ENCODE measurements at regions not wholly inside any gene's neighbourhood (a gene's known extent, or its start where the extent isn't known, plus 50 kb on each side); places are given as distances from the start of the nearest gene placed in this dataset.

DNA sequence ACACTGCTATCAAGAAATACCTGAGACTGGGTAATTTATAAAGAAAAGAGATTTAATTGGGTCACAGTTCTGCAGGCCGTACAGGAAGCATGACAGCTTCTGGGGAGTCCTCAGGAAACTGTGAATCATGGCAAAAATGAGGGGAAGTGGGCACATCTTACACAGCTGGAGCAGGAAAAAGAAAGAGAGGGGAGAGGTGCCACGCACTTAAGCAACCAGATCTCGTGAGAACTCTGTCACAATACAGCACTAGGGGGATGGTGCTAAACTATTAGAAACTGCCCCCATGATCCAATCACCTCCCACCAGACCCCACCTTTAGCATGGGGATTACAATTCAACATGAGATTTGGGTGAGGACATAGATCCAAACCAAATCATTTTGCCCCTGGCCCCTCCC is 105.5 kb upstream of the CPLX2 start:
- TF ChIP-seq CTCF (IDR thresholded peaks at IDR 0.05): no peak
- H3K27me3 ChIP-seq: no peaks in the 10 kb centered on the region
- no peak overlapping the region for H3K4me3 ChIP-seq
- no peaks in the 10 kb centered on the region for H3K36me3 ChIP-seq
- no peak for DNase-seq (ENCODE audit: low spot score in 2 of 2)
- no peak overlapping the region for H3K27ac ChIP-seq
- peaks cover 0 to 8% of the 10 kb centered on the region in 2 donors for H3K9me3 ChIP-seq
- H3K4me1 ChIP-seq: no peaks in the 10 kb centered on the region
- intact Hi-C loops (cut with DNase I): no loop called here

DNA sequence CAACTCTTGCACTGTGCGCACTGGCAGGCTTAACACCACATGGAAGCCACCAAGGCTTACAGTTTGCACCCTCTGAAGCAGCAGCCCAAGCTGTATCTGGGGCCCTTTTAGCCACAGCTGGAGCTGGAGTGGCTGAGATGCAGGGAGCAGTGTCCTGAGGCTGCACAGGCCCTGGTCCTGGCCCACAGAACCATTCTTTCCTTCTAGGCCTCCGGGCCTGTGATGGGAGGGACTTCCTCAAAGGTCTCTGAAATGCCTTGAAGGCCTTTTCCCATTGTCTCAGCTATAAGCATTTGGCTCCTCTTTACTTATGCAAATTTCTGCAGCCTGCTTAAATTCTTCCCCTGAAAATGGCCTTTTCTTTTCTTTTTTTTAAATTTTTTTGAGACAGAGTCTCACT is 104.4 kb upstream of the CPLX2 start:
- H3K4me3 ChIP-seq: no peak overlapping the region
- H3K27ac ChIP-seq: no peak overlapping the region
- no peak for DNase-seq (ENCODE audit: low spot score in 2 of 2)
- no peak for TF ChIP-seq CTCF (IDR thresholded peaks at IDR 0.05)
- H3K9me3 ChIP-seq: peaks cover 0 to 8% of the 10 kb centered on the region in 2 donors
- no peaks in the 10 kb centered on the region for H3K27me3 ChIP-seq
- H3K36me3 ChIP-seq: no peaks in the 10 kb centered on the region
- intact Hi-C loops (cut with DNase I): no loop called here
- no peaks in the 10 kb centered on the region for H3K4me1 ChIP-seq

DNA sequence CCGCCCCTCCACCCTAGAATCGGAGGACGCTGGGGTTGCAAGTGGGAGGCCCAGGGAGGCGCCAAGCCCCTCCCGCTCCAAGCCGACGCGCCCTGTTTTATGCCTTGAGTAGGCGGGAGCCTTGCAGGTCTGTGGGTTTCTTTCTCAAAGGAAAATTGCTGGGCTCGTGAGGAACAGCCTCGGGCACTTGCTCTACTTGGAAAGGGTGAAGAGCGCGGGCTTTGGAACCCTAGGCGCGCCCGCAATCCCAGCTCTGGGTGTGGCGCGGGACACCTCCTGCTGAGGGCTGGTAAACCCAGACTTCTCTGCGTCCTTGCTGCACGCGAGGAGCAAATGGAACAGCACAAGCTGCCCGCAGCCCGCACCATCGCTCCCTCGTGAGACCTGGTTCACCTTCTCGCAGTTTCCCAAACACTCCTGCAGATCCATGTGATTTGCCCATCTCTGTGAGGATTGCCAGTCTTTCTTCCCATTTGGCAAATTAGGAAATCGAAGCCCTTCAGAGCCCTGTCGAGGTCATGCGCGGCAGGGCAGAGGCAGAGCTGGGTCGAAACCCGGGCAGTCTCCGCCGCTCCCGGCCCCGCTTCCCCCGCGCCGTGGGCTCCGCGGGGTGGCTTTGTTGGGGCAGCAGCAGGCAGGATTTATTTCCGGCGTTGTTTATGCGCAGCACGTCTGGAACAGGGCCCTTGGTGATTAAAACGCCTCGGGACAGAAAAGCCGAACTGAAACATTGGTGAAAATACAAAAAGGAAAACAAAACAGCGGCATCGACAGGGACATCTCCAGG is 98.4 kb upstream of the CPLX2 start:
- no peak for DNase-seq (ENCODE audit: low spot score in 2 of 2)
- no peak overlapping the region for H3K27ac ChIP-seq
- H3K36me3 ChIP-seq: no peaks in the 10 kb centered on the region
- no peaks in the 10 kb centered on the region for H3K27me3 ChIP-seq
- intact Hi-C loops (cut with DNase I): no loop called here
- no peak overlapping the region for H3K4me3 ChIP-seq
- peaks cover 0 to 3% of the 10 kb centered on the region in 2 donors for H3K9me3 ChIP-seq
- TF ChIP-seq CTCF (IDR thresholded peaks at IDR 0.05): no peak
- no peaks in the 10 kb centered on the region for H3K4me1 ChIP-seq

GRCh38 chr5:175773534-175774070 is 97.8 kb upstream of the CPLX2 start:
- Histone ChIP-seq H3K4me1 (no peaks in the 10 kb centered on the region), H3K4me3 (no peak overlapping the region), H3K27me3 (no peaks in the 10 kb centered on the region), H3K27ac (no peak overlapping the region), H3K9me3 (no peaks in the 10 kb centered on the region), H3K36me3 (no peaks in the 10 kb centered on the region)
- no peak for TF ChIP-seq CTCF (IDR thresholded peaks at IDR 0.05)
- intact Hi-C loops (cut with DNase I): no loop called here
- DNase-seq (ENCODE audit: low spot score in 2 of 2): no peak

GRCh38 chr5:175775416-175775815 is 96.0 kb upstream of the CPLX2 start:
- H3K9me3 ChIP-seq: no peaks in the 10 kb centered on the region
- intact Hi-C loops (cut with DNase I): no loop called here
- TF ChIP-seq CTCF (IDR thresholded peaks at IDR 0.05): no peak

More at GRCh38 chr5:175775416-175775815, 96.0 kb upstream of the CPLX2 start:
- H3K4me3 ChIP-seq: no peak overlapping the region
- no peak overlapping the region for H3K27ac ChIP-seq
- no peaks in the 10 kb centered on the region for H3K27me3 ChIP-seq
- DNase-seq (ENCODE audit: low spot score in 2 of 2): no peak
- H3K36me3 ChIP-seq: no peaks in the 10 kb centered on the region
- H3K4me1 ChIP-seq: no peaks in the 10 kb centered on the region

Measured in ascending aorta (tissue), 2 donors.